Effector memory CD8-positive, alpha-beta T cell (primary cell): ENCODE measurements at regions not wholly inside any gene's neighbourhood (a gene's known extent, or its start where the extent isn't known, plus 50 kb on each side); places are given as distances from the start of the nearest gene placed in this dataset.

Experiments used
- ATAC-seq: fragments of 150-1000 bp; cut with Tn5 transposase; replicated peaks from 2 replicates; pipeline ENCODE4 v1.10.0; 2021; ENCODE audit warnings: mild to moderate bottlenecking, moderate library complexity
- DNase-seq, 3 experiments: peaks; one replicate each; pipeline ENCODE4 v3.0.0; 2021
- H3K27ac Mint-ChIP-seq, 2 donors: one replicate each; pipeline ENCODE4 v1.8.0; 2022; ENCODE audit warnings: mild to moderate bottlenecking in 2 of 2, mixed read lengths in 2 of 2, moderate library complexity in 2 of 2
- H3K27me3 Mint-ChIP-seq, 2 donors: one replicate each; pipeline ENCODE4 v1.8.0; 2022; ENCODE audit warnings: mixed read lengths in 2 of 2
- H3K36me3 Mint-ChIP-seq: one replicate; pipeline ENCODE4 v1.8.0; 2022; ENCODE audit warnings: mild to moderate bottlenecking, moderate library complexity, mixed read lengths; ENCODE audit not compliant: insufficient read depth
- H3K4me1 Mint-ChIP-seq, 2 donors: one replicate each; pipeline ENCODE4 v1.8.0; 2022; ENCODE audit warnings: low read depth in 2 of 2, mixed read lengths in 2 of 2
- H3K4me3 Mint-ChIP-seq, 2 donors: one replicate each; pipeline ENCODE4 v1.8.0; 2022; ENCODE audit warnings: mild to moderate bottlenecking in 2 of 2, mixed read lengths in 2 of 2, moderate library complexity in 2 of 2
- H3K9me3 Mint-ChIP-seq, 2 donors: one replicate each; pipeline ENCODE4 v1.8.0; 2022; ENCODE audit warnings: mixed read lengths in 2 of 2

DNA sequence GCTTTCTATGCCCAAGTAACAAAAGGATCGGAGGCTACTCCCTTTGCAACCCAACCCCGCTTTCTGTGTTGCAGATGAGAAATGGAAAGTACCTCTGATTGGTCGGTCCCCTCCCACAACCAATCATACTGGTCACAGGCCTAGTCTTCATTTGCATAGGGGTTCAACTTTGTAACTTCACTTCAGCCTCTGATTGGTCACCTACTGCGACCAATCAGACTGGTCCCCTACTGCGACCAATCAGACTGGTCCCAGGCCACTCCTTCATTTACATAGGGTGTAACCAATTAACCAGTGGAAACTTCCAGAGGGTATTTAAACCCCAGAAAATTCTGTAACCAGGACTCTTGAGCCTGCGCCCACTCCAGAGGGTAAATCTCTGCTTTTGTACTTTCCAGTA, 906.4 kb upstream of the TMEM132C start:
- DNase-seq (no peak), ATAC-seq (no peak)
- no peaks in the 10 kb centered on the region for H3K4me1 Mint-ChIP-seq
- no peak overlapping the region for H3K27ac Mint-ChIP-seq
- H3K36me3 Mint-ChIP-seq, result no peaks in the 10 kb centered on the region
- no peak overlapping the region for H3K4me3 Mint-ChIP-seq
- no peaks in the 10 kb centered on the region for H3K9me3 Mint-ChIP-seq
- no peaks in the 10 kb centered on the region for H3K27me3 Mint-ChIP-seq

DNA sequence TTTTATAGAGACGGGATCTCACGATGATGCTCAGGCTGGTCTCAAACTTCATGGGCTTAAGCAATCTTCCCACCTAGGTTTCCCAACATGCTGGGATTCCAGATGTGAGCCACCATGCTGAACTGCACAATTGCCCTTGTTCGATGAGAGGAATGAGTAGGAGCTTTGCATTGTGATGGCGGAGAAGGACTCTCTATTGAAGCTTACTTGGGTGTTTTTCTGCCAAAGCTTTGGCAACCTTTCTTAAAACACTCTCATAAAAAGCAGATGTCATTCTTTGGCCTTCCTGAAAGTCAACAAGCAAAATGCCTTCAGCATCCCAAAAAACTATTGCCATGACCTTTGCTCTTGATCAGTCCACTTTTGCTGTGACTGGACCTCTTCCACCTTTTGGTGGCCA, 904.8 kb upstream of the TMEM132C start:
- Mint-ChIP-seq H3K9me3 (no peaks in the 10 kb centered on the region), H3K4me1 (no peaks in the 10 kb centered on the region), H3K27ac (no peak overlapping the region), H3K27me3 (no peaks in the 10 kb centered on the region), H3K36me3 (no peaks in the 10 kb centered on the region), H3K4me3 (no peak overlapping the region)
- DNase-seq (no peak), ATAC-seq (no peak)

DNA sequence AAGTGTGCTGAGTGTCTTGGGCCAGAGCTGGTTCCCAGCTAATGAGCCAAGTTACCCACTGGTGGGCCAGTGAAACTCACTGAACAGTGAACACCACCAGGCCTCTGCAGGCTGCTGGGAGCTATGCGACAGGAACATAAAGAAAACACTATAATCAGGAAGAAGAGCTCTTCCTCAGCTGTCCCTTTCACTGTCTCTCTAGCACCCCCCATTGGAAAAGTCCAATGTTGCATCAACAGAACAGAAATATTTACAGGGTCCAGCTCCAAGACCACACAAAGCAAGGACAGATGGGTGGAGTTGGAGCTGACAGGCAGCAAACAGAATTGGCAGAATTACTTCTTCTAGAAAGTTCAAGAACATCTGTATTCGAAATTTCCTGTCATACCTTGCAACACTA, 903.6 kb upstream of the TMEM132C start:
- Mint-ChIP-seq H3K36me3 (no peaks in the 10 kb centered on the region), H3K4me1 (no peaks in the 10 kb centered on the region), H3K4me3 (no peak overlapping the region), H3K27ac (no peak overlapping the region), H3K27me3 (no peaks in the 10 kb centered on the region), H3K9me3 (no peaks in the 10 kb centered on the region)
- DNase-seq (no peak), ATAC-seq (no peak)

DNA sequence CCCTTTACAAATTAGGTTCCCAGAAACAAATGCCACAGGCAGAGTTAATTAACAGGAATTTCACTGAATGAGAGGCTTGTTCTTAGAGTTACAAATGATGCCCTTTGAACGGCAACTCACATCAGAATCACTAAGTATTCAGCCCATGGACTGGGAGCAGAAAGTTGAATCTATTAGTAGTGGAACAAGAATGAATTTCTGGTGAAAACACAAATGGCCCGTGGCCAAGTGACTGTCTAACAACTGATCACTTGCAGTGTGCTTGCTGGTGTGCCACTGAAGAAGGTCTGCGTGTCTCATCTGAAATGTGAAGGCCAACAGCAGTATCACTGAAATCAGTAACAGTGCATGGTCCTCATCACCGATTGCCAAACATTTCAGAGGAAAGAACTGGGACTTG, 893.4 kb upstream of the TMEM132C start:
- no peak overlapping the region for H3K4me3 Mint-ChIP-seq
- H3K27me3 Mint-ChIP-seq, result peaks cover 18 to 26% of the 10 kb centered on the region in 2 donors
- DNase-seq (no peak), ATAC-seq (no peak)
- H3K27ac Mint-ChIP-seq, result no peak overlapping the region
- no peaks in the 10 kb centered on the region for H3K36me3 Mint-ChIP-seq
- H3K4me1 Mint-ChIP-seq, result no peaks in the 10 kb centered on the region
- peaks cover 0 to 2% of the 10 kb centered on the region in 2 donors for H3K9me3 Mint-ChIP-seq

DNA sequence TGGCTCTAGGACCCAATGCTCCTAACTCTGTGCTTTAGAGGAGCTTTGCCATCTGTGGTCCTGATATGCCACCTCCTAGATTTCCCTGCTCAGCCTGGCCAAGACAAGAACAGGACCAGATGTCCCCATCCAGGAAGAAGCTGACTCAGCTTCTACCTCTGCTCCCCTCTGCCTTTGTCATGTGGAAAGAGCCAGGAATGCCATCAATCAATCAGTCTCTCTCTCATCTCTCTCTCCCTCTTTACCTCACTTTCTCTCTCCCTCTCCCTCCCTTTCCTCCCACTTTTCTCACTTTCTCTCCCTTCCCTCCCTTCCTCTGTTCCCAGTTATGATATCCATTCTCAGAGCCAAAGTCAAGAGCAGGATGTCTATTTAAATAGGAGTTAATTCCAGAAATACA, 892.5 kb upstream of the TMEM132C start:
- Mint-ChIP-seq H3K36me3 (no peaks in the 10 kb centered on the region), H3K9me3 (peaks cover 0 to 2% of the 10 kb centered on the region in 2 donors), H3K4me1 (no peaks in the 10 kb centered on the region), H3K27me3 (peaks cover 18 to 26% of the 10 kb centered on the region in 2 donors), H3K27ac (no peak overlapping the region), H3K4me3 (no peak overlapping the region)
- ATAC-seq (no peak), DNase-seq (no peak)

DNA sequence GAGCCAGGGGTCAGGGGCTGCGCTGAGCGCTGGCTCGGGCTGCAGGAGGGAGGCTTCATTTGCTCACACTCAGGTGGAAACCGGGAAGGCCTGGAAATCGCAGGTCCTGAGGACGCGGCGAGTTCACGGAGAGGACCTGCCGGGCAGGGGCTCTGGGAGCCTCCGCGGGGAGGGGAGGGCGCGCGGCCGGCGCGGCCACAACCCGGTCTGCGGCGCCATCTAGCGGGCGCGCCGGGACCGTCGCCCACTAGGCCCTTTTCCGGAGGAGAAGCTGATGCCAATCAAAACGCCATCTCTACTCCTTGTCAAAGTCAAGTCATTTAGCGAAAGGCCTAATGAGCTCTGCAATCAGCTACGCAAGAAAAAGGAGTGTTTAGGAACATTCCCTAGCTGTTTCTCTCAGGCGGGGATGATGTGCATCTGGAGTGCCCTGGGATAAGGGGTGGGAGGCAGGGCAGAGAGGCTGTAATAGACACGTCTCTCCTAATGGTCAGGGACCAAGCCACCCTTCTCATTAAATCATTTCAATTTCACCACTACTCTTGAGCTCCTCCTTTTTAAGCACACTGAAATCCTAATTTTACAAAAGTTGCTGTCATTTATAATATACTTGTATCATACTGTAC, 885.8 kb upstream of the TMEM132C start:
- peaks cover 0 to 2% of the 10 kb centered on the region in 2 donors for H3K4me1 Mint-ChIP-seq
- peak; percentile 3 to 13 (median 12) for DNase-seq
- no peaks in the 10 kb centered on the region for H3K9me3 Mint-ChIP-seq
- H3K4me3 Mint-ChIP-seq, result no peak overlapping the region
- peaks cover 2% of the 10 kb centered on the region for H3K36me3 Mint-ChIP-seq
- H3K27me3 Mint-ChIP-seq, result peaks cover 0 to 15% of the 10 kb centered on the region in 2 donors
- ATAC-seq, result peak; percentile 51
- no peak overlapping the region for H3K27ac Mint-ChIP-seq

DNA sequence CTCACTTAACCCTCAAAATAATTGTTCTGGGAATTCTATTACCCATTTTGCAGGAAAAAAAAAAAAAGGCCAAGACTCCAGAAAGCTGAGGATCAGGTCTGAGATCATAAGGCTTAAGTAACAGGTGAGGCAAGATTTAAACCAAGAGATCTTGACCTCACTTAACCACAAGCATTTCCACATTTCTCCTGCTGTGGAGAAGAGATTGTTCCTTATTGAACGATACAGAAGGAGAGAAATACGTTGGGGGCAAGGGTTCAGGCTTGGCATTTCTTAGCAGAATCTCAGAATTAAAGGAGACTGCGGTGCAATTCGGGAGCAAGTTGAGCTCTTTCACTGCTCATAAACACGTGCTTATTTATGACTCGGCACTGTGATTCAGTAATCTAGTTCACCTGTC, 885.3 kb upstream of the TMEM132C start:
- H3K4me1 Mint-ChIP-seq, result peaks cover 0 to 2% of the 10 kb centered on the region in 2 donors
- H3K27ac Mint-ChIP-seq, result no peak overlapping the region
- ATAC-seq (no peak), DNase-seq (no peak)
- peaks cover 5 to 15% of the 10 kb centered on the region in 2 donors for H3K27me3 Mint-ChIP-seq
- H3K4me3 Mint-ChIP-seq, result no peak overlapping the region
- H3K9me3 Mint-ChIP-seq, result no peaks in the 10 kb centered on the region
- H3K36me3 Mint-ChIP-seq, result peaks cover 2% of the 10 kb centered on the region

DNA sequence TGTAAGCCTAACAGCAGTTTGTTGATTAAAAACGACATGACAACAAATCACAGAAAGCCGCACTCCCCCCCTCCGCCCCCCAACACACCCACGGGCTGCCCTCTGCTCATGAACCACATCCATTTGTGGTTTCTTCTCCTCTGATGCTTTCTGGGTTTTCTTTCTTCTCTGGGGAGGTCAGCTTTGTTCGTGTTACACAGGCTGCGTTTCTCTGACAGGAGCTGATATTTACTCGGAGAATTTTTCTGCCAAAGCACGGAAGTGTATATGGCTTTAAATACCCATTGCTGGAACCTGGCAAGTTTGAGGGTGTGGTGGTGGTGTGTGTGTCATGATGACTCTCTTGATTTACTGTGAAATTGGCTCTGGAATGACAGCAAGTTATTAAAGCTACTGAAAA, 883.7 kb upstream of the TMEM132C start:
- DNase-seq (no peak), ATAC-seq (no peak)
- peaks cover 15% of the 10 kb centered on the region in 2 donors for H3K27me3 Mint-ChIP-seq
- H3K9me3 Mint-ChIP-seq, result no peaks in the 10 kb centered on the region
- peaks cover 2% of the 10 kb centered on the region for H3K36me3 Mint-ChIP-seq
- no peak overlapping the region for H3K27ac Mint-ChIP-seq
- H3K4me1 Mint-ChIP-seq, result peaks cover 0 to 2% of the 10 kb centered on the region in 2 donors
- H3K4me3 Mint-ChIP-seq, result no peak overlapping the region

DNA sequence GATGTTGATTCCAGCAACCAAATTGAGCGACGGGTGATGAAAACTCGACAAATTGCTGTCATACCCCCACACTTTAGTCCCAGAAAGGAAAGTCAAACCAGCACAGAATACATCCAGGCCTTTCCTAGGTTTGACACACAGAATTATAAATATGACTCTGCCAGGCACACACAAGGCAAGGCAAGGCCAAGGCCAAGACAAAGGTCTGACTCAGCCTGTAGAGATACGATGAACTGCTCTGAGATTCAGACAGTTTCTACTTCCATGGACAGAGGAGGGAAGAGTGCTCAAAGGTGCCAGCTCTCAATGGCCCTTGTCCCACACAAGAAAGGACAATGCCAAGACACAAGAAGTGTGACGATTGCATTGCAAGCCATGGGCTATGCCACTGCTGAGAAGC, 880.2 kb upstream of the TMEM132C start:
- ATAC-seq, result no peak
- Mint-ChIP-seq H3K4me3 (no peak overlapping the region), H3K27ac (no peak overlapping the region)

DNA sequence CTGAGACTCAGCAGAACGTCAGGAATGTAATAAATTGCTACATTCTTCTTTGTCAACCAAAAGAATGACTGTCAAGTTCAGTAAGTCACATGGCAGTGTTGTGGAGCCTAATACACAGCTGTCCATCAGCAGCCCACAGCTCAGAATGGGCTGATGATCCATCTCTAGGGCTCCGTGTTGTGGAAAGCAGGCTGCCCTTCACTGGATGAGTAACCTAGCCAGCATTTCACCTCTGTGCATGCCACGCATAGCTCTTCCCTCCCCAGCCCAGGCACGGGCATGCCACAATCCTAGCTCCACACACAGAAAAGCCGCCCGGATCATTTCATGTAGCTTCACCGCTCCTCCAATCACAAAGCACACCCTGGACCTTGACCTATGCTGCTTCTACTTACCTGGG, 878.0 kb upstream of the TMEM132C start:
- no peak for ATAC-seq
- peaks cover 15 to 37% of the 10 kb centered on the region in 2 donors for H3K27me3 Mint-ChIP-seq
- H3K36me3 Mint-ChIP-seq, result no peaks in the 10 kb centered on the region
- no peak overlapping the region for H3K4me3 Mint-ChIP-seq
- no peak for DNase-seq
- no peak overlapping the region for H3K27ac Mint-ChIP-seq
- no peaks in the 10 kb centered on the region for H3K9me3 Mint-ChIP-seq
- H3K4me1 Mint-ChIP-seq, result no peaks in the 10 kb centered on the region

More for the DNA sequence above, 880.2 kb upstream of the TMEM132C start:
- Mint-ChIP-seq H3K4me1 (no peaks in the 10 kb centered on the region), H3K27me3 (peaks cover 15 to 35% of the 10 kb centered on the region in 2 donors), H3K9me3 (no peaks in the 10 kb centered on the region), H3K36me3 (no peaks in the 10 kb centered on the region)
- DNase-seq, result no peak

DNA sequence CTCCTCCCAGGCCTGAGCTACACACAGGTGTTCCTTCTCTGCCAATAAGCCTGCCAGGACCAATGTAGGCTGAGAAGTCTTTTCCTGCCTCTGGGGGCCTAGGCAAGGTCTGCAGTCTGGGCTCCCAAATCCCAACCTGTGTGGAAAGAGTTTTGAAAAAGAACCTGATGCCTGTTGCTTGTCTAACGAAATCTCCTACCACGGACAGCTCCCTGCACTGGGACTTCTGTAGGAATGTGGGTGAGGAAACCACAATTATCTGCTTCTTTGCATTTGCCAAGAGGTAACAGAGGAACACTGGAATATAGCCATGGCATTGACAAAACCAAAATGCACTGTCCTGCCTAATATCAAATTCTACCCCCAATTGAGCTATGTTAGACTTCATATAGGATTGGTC, 877.0 kb upstream of the TMEM132C start:
- no peaks in the 10 kb centered on the region for H3K4me1 Mint-ChIP-seq
- no peak overlapping the region for H3K4me3 Mint-ChIP-seq
- no peak overlapping the region for H3K27ac Mint-ChIP-seq
- no peak for DNase-seq
- no peaks in the 10 kb centered on the region for H3K36me3 Mint-ChIP-seq
- peaks cover 10 to 41% of the 10 kb centered on the region in 2 donors for H3K27me3 Mint-ChIP-seq
- no peak for ATAC-seq
- no peaks in the 10 kb centered on the region for H3K9me3 Mint-ChIP-seq

DNA sequence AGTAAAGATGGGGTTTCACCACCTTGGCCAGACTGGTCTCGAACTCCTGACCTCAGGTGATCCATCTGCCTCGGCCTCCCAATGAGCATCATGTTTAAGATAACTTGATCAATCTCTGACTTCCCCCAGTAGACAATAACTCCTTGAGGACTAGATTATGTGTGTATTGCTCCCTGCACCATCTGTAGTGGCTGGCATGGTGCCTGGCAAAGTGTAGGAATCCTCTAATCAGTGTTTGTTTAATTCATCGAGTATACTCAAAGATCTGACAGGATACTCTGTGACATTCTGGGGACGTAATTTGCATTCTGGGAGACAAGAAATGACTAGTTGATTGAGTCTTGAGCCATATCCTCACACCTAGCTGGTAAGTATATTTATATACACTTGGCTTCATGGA, 873.5 kb upstream of the TMEM132C start:
- Mint-ChIP-seq H3K4me3 (no peak overlapping the region), H3K27me3 (peaks cover 0 to 44% of the 10 kb centered on the region in 2 donors), H3K9me3 (no peaks in the 10 kb centered on the region), H3K27ac (no peak overlapping the region), H3K36me3 (no peaks in the 10 kb centered on the region), H3K4me1 (no peaks in the 10 kb centered on the region)
- DNase-seq (no peak), ATAC-seq (no peak)

DNA sequence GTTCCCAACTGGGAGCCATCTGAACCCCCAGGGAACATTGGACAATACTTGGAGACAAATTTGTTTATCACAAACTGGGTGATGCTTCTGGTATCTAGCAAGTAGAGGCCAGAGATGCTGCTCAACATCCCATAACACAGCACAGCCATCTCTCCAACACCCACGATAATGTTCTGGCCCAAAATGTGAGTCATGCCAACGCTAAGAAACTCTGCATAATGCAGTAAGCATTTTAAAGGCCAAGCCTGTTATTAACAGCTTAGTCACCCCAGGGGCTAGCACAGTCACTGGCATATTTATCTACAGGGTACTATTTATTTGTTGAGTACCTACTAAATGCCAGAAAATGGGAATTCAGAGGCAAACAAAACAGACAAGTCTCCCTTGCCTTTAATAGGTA, 873.1 kb upstream of the TMEM132C start:
- no peak overlapping the region for H3K27ac Mint-ChIP-seq
- no peak for ATAC-seq
- H3K36me3 Mint-ChIP-seq, result no peaks in the 10 kb centered on the region
- H3K4me1 Mint-ChIP-seq, result no peaks in the 10 kb centered on the region
- H3K27me3 Mint-ChIP-seq, result peaks cover 0 to 42% of the 10 kb centered on the region in 2 donors
- no peak for DNase-seq
- H3K9me3 Mint-ChIP-seq, result no peaks in the 10 kb centered on the region
- no peak overlapping the region for H3K4me3 Mint-ChIP-seq

DNA sequence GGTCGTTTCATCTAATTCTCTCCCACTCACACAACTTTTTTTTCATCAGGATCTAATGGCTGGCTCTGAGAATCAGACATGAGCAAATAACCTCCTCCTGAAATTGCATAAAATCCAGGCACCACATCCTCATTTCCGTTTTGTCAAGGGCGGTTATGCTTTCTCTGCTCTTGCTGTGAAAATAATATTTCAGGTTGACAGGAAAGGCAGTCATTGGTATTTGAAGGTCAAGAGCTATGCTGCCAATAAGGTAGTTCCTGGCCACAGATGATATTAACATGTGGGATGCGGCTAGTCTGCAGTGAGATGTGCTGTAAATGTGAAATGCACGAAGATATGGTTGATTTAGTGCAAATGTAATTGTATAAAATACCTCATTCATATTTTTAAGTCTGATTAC, 870.2 kb upstream of the TMEM132C start:
- no peaks in the 10 kb centered on the region for H3K4me1 Mint-ChIP-seq
- ATAC-seq (no peak), DNase-seq (no peak)
- H3K27ac Mint-ChIP-seq, result no peak overlapping the region
- H3K9me3 Mint-ChIP-seq, result no peaks in the 10 kb centered on the region
- no peaks in the 10 kb centered on the region for H3K36me3 Mint-ChIP-seq
- H3K27me3 Mint-ChIP-seq, result peaks cover 0 to 24% of the 10 kb centered on the region in 2 donors
- no peak overlapping the region for H3K4me3 Mint-ChIP-seq
